Neural progenitor cell (in vitro differentiated cells): ENCODE measurements at regions not wholly inside any gene's neighbourhood (a gene's known extent, or its start where the extent isn't known, plus 50 kb on each side); places are given as distances from the start of the nearest gene placed in this dataset.

Source experiments
- DNase-seq: peaks from one replicate; pipeline ENCODE4 v3.0.0-alpha.2; 2016; ENCODE audit warnings: low spot score
- H2AFZ ChIP-seq: fragments of 200-600 bp; sonication (generic); replicated peaks from 2 replicates; pipeline ENCODE4 v1.6.1; 2016; ENCODE audit warnings: antibody characterized with exemption
- H3F3A ChIP-seq: fragments of 200-600 bp; sonication (generic); 2 replicates; pipeline ENCODE4 v1.6.1; 2016; ENCODE audit warnings: antibody characterized with exemption, low read depth
- H3K27ac ChIP-seq: fragments of 200-600 bp; sonication (generic); 2 replicates; pipeline ENCODE4 v1.5.1; 2016; ENCODE audit warnings: mild to moderate bottlenecking
- H3K27me3 ChIP-seq: fragments of 200-600 bp; sonication (generic); 2 replicates; pipeline ENCODE4 v1.6.1; 2016; ENCODE audit warnings: mild to moderate bottlenecking, moderate library complexity
- H3K36me3 ChIP-seq: fragments of 200-600 bp; sonication (generic); 2 replicates; pipeline ENCODE4 v1.5.1; 2016
- H3K4me1 ChIP-seq: fragments of 200-600 bp; sonication (generic); 2 replicates; pipeline ENCODE4 v1.6.1; 2016; ENCODE audit warnings: mixed run types
- H3K4me2 ChIP-seq: fragments of 200-600 bp; sonication (generic); 2 replicates; pipeline ENCODE4 v1.6.1; 2016
- H3K4me3 ChIP-seq: fragments of 200-600 bp; sonication (generic); 2 replicates; pipeline ENCODE4 v1.5.1; 2016
- H3K79me2 ChIP-seq: fragments of 200-600 bp; sonication (generic); 2 replicates; pipeline ENCODE4 v1.6.1; 2016; ENCODE audit warnings: low read depth
- H3K9ac ChIP-seq: fragments of 200-600 bp; sonication (generic); 2 replicates; pipeline ENCODE4 v1.6.1; 2016
- H3K9me3 ChIP-seq: fragments of 200-600 bp; sonication (generic); 2 replicates; pipeline ENCODE4 v1.5.1; 2016; ENCODE audit warnings: low read depth
- H4K20me1 ChIP-seq: fragments of 200-600 bp; sonication (generic); 2 replicates; pipeline ENCODE4 v1.6.1; 2016; ENCODE audit warnings: low read depth
- H3K27ac Mint-ChIP-seq: 3 replicates; pipeline ENCODE4 v1.8.0; 2021; ENCODE audit warnings: mixed read lengths
- H3K27me3 Mint-ChIP-seq: 2 replicates; pipeline ENCODE4 v1.8.0; 2022; ENCODE audit warnings: low read depth, mild to moderate bottlenecking, inconsistent platforms, moderate library complexity, mixed read lengths; ENCODE audit not compliant: insufficient read depth
- H3K36me3 Mint-ChIP-seq: 3 replicates; pipeline ENCODE4 v1.8.0; 2021; ENCODE audit warnings: mixed read lengths
- H3K4me1 Mint-ChIP-seq: 3 replicates; pipeline ENCODE4 v1.8.0; 2021; ENCODE audit warnings: mixed read lengths
- H3K4me3 Mint-ChIP-seq: 3 replicates; pipeline ENCODE4 v1.8.0; 2021; ENCODE audit warnings: mild to moderate bottlenecking, moderate library complexity, mixed read lengths
- H3K9me3 Mint-ChIP-seq: 3 replicates; pipeline ENCODE4 v1.8.0; 2020; ENCODE audit warnings: mixed read lengths
- CTCF ChIP-seq: fragments of 200-600 bp; sonication (generic); IDR thresholded peaks from 2 replicates; pipeline ENCODE4 v1.5.1; 2017; ENCODE audit warnings: antibody characterized with exemption, mild to moderate bottlenecking
- EZH2 ChIP-seq: fragments of 200-600 bp; sonication (generic); IDR thresholded peaks from 2 replicates; pipeline ENCODE4 v1.6.1; 2017; ENCODE audit warnings: antibody characterized with exemption, mild to moderate bottlenecking, moderate library complexity
- EZH2phosphoT487 ChIP-seq: fragments of 200-600 bp; sonication (generic); IDR thresholded peaks from 2 replicates; pipeline ENCODE4 v1.6.1; 2017; ENCODE audit warnings: antibody characterized with exemption

- no peaks in the 10 kb centered on the region for H4K20me1 ChIP-seq
- H3K27ac ChIP-seq, result no peak overlapping the region
- H3K36me3 Mint-ChIP-seq, result no peaks in the 10 kb centered on the region
- no peaks in the 10 kb centered on the region for H3K27me3 ChIP-seq
- no peak for DNase-seq
- no peak overlapping the region for H3K4me3 Mint-ChIP-seq
- no peak overlapping the region for H3K9ac ChIP-seq
- H3K79me2 ChIP-seq, result no peaks in the 10 kb centered on the region
- H3K4me2 ChIP-seq, result no peak overlapping the region
- H3K36me3 ChIP-seq, result no peaks in the 10 kb centered on the region
- peaks cover 4% of the 10 kb centered on the region for H3K27me3 Mint-ChIP-seq
- H3K4me1 Mint-ChIP-seq, result peaks cover 2% of the 10 kb centered on the region
- H3K27ac Mint-ChIP-seq, result no peak overlapping the region
- no peak for TF ChIP-seq EZH2
- no peak for TF ChIP-seq CTCF
- no peak for TF ChIP-seq EZH2phosphoT487
- no peaks in the 10 kb centered on the region for H3F3A ChIP-seq
- no peaks in the 10 kb centered on the region for H3K4me1 ChIP-seq
- H3K4me3 ChIP-seq, result no peak overlapping the region
- H3K9me3 Mint-ChIP-seq, result no peaks in the 10 kb centered on the region
- H3K9me3 ChIP-seq, result no peaks in the 10 kb centered on the region
- H2AFZ ChIP-seq, result no peak overlapping the region
Observed at GRCh38 chr20:7199861-7200260, 432.4 kb downstream of the BMP2 start.

DNA sequence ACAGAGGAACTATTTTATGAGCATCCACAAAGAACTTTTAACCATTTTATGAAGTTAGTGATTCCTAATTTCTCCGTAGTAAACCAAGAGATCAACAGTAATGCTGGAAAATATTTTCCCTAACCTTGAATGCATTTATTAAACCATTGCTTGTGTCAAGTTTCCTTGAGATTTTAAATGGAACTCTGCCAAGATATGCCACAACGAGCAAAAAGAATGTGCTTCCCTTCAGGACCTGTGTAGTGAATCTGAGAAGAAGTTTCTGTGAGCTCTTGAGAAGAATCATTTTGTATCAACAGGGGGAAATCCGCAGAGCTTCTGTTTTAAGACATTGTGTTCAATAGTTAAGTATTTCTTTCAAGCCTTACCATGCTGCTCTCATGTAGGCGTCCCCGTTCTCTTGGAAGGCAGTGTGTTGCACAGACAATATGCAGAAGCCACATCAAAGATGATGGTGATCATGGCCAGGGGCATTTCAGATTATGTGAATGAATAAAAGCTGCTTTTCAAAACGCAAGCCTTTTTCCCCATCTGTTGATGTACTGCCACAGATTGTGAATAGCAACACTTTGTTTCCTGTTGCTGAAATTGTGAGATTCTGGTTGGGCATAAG is 439.8 kb downstream of the BMP2 start:
- TF ChIP-seq EZH2phosphoT487 (no peak), CTCF (no peak), EZH2 (no peak)
- Histone ChIP-seq H4K20me1 (no peaks in the 10 kb centered on the region), H3K4me1 (no peaks in the 10 kb centered on the region), H3K4me2 (no peak overlapping the region), H3K27me3 (no peaks in the 10 kb centered on the region), H3K36me3 (no peaks in the 10 kb centered on the region), H3K9ac (no peak overlapping the region), H3K27ac (no peak overlapping the region), H2AFZ (no peak overlapping the region), H3K9me3 (no peaks in the 10 kb centered on the region), H3K4me3 (no peak overlapping the region), H3K79me2 (no peaks in the 10 kb centered on the region), H3F3A (no peaks in the 10 kb centered on the region)
- H3K4me1 Mint-ChIP-seq, result no peaks in the 10 kb centered on the region
- H3K27ac Mint-ChIP-seq, result no peak overlapping the region
- peaks cover 2% of the 10 kb centered on the region for H3K27me3 Mint-ChIP-seq
- DNase-seq, result no peak
- H3K9me3 Mint-ChIP-seq, result peaks cover 5% of the 10 kb centered on the region
- peaks cover 1% of the 10 kb centered on the region for H3K36me3 Mint-ChIP-seq
- H3K4me3 Mint-ChIP-seq, result no peak overlapping the region

GRCh38 chr20:7210910-7211309 is 443.4 kb downstream of the BMP2 start:
- no peak overlapping the region for H3K4me3 Mint-ChIP-seq
- peaks cover 1% of the 10 kb centered on the region for H3K36me3 Mint-ChIP-seq
- Histone ChIP-seq H3K79me2 (no peaks in the 10 kb centered on the region), H3K4me2 (no peak overlapping the region), H3K9me3 (no peaks in the 10 kb centered on the region), H2AFZ (no peak overlapping the region), H3K4me1 (peaks cover 14% of the 10 kb centered on the region), H4K20me1 (no peaks in the 10 kb centered on the region), H3K27ac (no peak overlapping the region), H3F3A (peaks cover 5% of the 10 kb centered on the region), H3K9ac (no peak overlapping the region), H3K27me3 (no peaks in the 10 kb centered on the region), H3K4me3 (no peak overlapping the region), H3K36me3 (no peaks in the 10 kb centered on the region)
- H3K9me3 Mint-ChIP-seq, result peaks cover 5% of the 10 kb centered on the region
- H3K27ac Mint-ChIP-seq, result no peak overlapping the region
- TF ChIP-seq EZH2 (no peak), CTCF (no peak), EZH2phosphoT487 (no peak)
- DNase-seq, result no peak
- no peaks in the 10 kb centered on the region for H3K4me1 Mint-ChIP-seq
- peaks cover 2% of the 10 kb centered on the region for H3K27me3 Mint-ChIP-seq
